ENCODE measurements at regions not wholly inside any gene's neighbourhood (a gene's known extent, or its start where the extent isn't known, plus 50 kb on each side); places are given as distances from the start of the nearest gene placed in this dataset.

DNA sequence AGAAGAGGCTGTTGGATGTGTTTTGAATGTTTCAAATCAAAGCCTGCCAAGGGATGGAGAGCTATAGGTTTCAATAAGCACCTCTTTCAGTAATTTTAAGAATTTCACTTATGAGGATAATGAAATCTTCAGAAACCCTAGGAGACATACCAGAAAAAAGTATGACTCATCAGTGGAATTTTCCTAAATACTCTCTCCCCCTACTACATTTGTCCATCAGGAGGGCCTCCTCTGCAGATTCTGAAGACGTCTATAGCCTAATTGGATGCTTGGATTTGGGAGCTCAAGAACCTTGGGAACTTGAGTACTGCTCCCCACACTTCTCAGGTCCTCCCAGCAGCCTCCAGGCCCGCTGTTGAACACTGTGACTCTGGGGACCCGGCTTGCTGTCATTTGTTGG is 374.3 kb downstream of the SLC4A3 start:
- no peak for DNase-seq

- DNase-seq, result no peak
Measured at GRCh38 chr2:220002251-220002650, 374.8 kb downstream of the SLC4A3 start.

DNA sequence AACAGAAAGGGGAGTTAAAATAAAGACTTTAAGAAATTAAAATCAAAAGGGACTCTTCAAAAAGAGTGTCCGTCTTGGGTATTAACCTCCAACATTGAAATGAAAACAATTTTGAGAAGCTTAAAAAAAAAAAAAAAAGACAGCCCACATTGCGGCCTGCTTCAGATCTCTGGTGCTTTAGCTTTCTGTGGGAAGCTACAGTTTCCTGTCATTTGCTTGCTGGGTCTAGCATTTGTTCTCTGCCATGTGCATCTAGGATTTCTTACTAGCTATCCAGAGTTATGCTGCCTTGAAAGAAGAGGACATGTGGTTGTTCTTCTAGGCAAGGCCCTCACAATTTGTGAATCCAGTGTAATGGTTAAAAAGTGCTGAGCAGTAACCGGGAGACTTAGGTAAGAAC is 375.3 kb downstream of the SLC4A3 start:
- no peak for DNase-seq

DNA sequence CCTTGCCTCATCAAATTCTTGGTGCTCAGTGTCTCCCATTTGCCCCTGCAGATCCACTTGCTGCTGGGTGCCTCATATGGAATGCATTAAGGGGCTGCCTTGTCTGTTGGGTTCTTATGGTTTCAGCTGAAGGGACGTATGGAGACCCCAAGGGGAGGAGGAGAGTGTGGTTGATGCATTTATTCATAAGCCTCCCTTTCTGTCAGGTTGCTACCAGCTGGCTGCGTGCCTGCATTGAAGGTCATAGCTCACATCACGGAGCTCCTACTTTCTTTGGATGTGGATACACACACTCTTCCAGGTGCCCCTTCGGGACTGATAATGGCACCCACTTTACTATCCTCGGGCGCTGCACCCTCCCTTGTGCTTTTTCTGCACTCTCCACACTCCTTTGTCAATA is 377.9 kb downstream of the SLC4A3 start:
- DNase-seq, result no peak

DNA sequence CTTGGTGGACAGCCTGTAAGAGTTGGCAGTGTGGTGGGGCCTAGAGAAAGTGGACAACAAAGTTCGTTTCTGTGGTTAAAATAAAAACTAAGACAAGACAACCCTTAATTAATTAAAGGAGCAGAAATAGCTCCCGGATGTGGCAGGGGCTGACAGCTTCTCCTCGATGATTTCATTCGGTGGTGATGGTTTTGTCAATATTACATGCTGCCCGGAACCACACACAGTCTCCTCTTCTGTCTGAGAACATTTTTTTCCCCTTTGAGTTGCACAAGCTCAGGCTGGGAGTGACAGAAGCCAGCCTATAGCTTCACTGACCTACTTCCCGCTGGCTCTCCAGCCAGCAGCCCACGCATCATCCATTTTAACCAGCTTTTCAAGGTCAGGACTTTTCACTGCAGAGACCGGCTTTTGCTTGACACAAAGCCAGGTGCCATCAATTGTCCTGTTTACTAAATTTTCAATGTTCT is 378.8 kb downstream of the SLC4A3 start:
- DNase-seq, result no peak

GRCh38 chr2:220011859-220012258 is 384.4 kb downstream of the SLC4A3 start:
- no peak for DNase-seq

DNA sequence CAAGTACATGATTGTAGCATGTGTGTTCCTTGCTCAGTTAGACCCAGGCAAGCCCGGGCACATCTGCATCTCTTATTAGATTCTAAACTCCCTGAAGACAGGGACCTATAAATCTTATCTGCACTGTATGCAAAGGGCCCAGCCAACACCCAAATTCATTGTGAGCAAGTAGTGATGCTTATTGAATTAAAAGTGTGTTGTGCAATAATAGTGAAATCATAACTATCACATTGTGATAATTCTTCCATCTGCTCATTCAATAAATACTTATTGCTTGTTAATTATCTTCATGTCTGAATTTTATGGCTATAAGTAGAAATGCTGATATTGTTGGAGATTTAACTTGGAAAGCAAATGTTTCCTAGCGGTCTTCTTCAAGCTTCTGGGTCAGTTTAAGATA is 387.5 kb downstream of the SLC4A3 start:
- DNase-seq, result no peak

DNA sequence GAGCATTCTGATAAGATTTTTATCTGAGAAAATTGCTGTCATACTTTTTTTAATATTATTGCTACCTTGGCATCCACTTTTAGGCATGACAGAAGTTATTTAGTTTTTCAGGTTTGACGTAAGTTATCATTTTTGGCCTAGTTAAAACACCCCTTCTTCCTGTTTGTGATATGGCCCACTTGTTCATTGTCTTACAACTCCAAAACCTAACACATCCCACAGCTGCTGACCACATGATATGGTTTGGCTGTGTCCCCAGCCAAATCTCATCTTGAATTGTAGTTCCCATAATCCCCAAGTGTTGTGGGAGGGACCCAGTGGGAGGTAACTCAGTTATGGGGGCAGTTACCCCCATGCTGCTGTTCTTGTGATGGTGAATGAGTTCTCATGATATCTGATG is 388.1 kb downstream of the SLC4A3 start:
- DNase-seq, result no peak

- DNase-seq, result no peak
Measured at GRCh38 chr2:220025207-220025606, 397.8 kb downstream of the SLC4A3 start.

GRCh38 chr2:220029013-220029412 is 401.6 kb downstream of the SLC4A3 start:
- no peak for DNase-seq

- DNase-seq, result no peak
Measured at GRCh38 chr2:220033546-220033945, 406.1 kb downstream of the SLC4A3 start.

GRCh38 chr2:220034426-220035130 is 407.1 kb downstream of the SLC4A3 start:
- no peak for DNase-seq

DNA sequence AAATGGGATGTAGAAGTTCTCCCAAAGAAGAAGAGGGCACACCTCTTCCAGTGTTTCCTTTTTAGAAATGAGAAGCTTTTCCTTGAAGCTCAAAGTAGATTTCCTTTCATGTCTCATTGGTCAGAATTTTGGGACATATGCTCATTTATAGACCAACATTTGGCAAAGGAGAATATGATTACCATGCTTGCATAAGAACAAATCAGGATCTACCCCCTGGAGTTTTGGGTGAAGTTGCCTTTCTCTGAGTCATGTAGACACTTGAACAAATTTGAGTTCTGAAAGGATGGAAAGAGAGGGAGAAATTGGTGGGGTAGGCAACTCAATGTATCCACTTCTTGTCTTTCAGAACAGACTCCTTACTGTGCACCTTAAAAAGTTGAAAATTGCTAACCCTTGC is 409.0 kb downstream of the SLC4A3 start:
- no peak for DNase-seq

DNA sequence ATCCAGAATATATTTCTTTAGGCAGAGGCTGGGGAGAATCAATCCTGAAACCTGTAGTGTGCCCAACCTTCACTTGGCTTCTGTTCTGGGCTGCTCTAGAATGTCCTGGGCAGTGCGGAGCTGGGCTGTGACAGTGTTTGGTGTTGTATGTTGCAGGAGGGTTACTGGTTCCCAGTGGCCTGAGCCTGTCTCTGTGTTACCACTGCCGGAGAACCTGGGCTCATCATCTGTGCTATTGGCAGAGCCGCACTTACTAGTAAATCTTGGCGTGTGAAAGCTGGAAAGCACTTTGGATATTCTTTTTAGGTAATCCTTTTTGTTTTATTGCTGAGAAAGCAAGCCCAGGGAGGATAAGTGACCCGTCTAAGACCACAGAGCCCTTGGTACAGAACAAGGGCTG is 412.9 kb downstream of the SLC4A3 start:
- DNase-seq, result no peak

DNA sequence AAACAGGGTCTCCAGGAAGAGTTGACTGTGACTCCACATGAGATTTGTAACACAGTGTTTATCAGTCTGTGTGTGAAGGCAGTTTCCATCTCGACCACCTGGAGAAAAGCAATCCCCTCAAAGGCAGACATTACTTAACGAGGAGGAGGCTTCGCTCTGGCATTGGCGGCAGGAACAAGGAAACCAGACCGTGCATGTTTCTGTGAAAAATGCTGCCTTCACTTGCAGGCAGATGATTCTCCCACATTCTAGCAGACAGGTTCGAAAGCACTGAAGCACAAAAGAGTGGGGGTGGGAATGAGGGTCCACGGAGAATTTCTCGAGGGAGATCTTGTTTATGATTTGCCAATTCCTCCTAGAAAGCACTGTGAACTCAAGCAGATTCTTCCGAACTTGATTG is 414.0 kb downstream of the SLC4A3 start:
- no peak for DNase-seq

- DNase-seq, result no peak
Measured at GRCh38 chr2:220043155-220043989, 415.9 kb downstream of the SLC4A3 start.

DNA sequence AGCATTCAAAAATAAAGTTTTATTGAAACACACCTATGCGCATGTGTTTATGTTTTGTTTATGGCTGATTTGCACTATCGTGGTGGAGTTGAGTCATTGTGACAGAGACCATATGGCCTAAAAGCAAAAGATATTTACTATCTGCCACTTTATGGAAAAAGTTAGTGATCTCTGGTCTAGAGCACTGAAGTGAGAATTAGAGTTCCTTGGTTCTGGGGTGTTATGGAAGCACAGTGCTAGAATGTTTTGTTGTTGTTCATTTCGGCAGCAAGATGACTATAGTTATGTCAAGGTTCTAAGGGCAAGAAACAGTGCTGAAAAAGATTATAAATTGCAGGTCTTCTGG is 416.5 kb downstream of the SLC4A3 start:
- no peak for DNase-seq

GRCh38 chr2:220044383-220044782 is 417.0 kb downstream of the SLC4A3 start:
- no peak for DNase-seq

GRCh38 chr2:220046507-220046906 is 419.1 kb downstream of the SLC4A3 start:
- no peak for DNase-seq

DNA sequence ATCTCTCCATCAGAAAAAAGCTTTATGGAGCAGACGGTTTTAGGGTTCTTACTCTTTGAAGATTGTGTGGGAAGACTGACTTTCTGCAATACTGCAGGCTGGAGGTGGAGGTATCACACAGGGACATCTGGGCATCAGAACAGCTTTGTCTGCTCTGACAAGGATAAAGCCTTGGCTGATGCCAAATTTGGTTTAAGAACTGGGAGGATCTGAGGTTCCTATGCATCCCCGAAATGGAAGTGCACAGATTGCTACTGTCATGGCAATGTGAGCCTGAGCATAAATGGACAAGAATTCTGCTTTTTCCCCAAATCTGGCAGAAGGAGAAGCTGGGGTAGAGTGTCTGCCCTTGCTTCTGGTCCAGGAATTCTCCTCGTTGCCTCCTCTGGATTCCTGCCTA is 424.3 kb downstream of the SLC4A3 start:
- no peak for DNase-seq

- no peak for DNase-seq
Measured at GRCh38 chr2:220053919-220054318, 426.5 kb downstream of the SLC4A3 start.

DNA sequence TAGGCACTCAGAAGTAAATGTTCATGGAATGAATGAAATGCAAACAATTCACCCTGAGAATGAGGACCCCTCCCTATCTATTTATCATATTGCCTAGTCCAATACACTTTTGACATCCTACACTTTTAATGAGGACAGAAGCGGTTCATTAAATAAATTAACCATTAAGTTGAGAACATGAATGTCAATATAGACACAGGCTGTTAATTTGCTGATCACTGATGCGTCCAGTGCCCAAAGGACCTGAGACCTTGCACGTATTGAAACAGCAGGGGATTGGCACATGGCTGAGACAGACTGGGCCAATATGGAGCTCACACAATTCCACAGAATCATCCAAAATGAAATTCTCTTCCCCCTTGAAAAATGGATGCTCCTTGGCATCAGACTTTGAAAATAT is 430.0 kb downstream of the SLC4A3 start:
- no peak for DNase-seq

- DNase-seq, result no peak
Measured at GRCh38 chr2:220057916-220058315, 430.5 kb downstream of the SLC4A3 start.
